K562 (cell line): ENCODE measurements at regions not wholly inside any gene's neighbourhood (a gene's known extent, or its start where the extent isn't known, plus 50 kb on each side); places are given as distances from the start of the nearest gene placed in this dataset.

ENCODE experiments used
- CHD4 ChIP-seq: fragments of 200-600 bp; sonication (generic); IDR thresholded peaks from 3 replicates; pipeline ENCODE4 v1.6.1; 2012; ENCODE audit warnings: low read depth, mild to moderate bottlenecking, mixed read lengths, low read length, inconsistent platforms; ENCODE audit not compliant: insufficient read depth, insufficient replicate concordance, poor library complexity, severe bottlenecking
- CREBBP ChIP-seq: IDR thresholded peaks from one replicate; pipeline ENCODE4 v1.6.1; 2012; ENCODE audit warnings: low read depth, mild to moderate bottlenecking, control low read depth, inconsistent platforms, low read length
- CTCF ChIP-seq, 3 experiments: IDR thresholded peaks in 2 of 3; conservative IDR thresholded peaks in 1 of 3; 2 replicates each; pipeline ENCODE4 v1.5.1; 2011 to 2012; ENCODE audit warnings: low read length in 3 of 3, mild to moderate bottlenecking in 3 of 3, control low read depth in 2 of 3, improper control_type of control experiment in 1 of 3, inconsistent platforms in 1 of 3, low read depth in 1 of 3, mixed read lengths in 1 of 3, moderate library complexity in 1 of 3; ENCODE audit not compliant: insufficient read depth in 2 of 3
- KLF6 ChIP-seq: fragments of 250-450 bp; sonication (Bioruptor Pico); IDR thresholded peaks from 2 replicates; pipeline ENCODE4 v1.4.0; 2020; ENCODE audit warnings: mild to moderate bottlenecking, moderate library complexity, borderline replicate concordance
- ZNF224 ChIP-seq: sonication (generic); formaldehyde crosslinking; IDR thresholded peaks from 2 replicates; pipeline ENCODE4 v1.8.0; 2022; ENCODE audit warnings: mild to moderate bottlenecking, missing genetic modification reagents
- TF ChIP-seq, protein P1 (sequence below): fragments of 450-650 bp; formaldehyde crosslinking; IDR thresholded peaks from 2 replicates; pipeline ENCODE4 v1.4.0; 2020; ENCODE audit warnings: mild to moderate bottlenecking, mixed read lengths

DNA sequence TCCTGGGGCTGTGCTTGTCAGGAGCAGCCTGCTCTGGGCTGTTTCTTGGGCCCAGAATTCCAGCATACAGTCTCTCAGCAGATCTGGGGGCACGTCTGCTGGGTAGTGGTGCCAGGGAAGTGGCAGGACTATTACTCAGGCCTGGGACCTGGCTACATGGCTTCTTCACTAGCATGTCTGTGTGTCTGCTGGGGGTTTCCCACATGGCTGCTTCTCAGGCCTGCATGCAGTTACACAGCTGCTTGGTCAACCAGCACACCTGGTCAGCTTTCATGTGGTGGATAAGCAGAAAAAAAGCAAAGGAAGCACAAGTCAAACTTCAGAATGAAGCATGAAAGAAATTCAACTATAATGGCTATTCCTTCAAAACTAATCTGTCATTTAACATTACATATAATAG lies 316.2 kb upstream of the NOX3 start:
- TF ChIP-seq, protein P1, sequence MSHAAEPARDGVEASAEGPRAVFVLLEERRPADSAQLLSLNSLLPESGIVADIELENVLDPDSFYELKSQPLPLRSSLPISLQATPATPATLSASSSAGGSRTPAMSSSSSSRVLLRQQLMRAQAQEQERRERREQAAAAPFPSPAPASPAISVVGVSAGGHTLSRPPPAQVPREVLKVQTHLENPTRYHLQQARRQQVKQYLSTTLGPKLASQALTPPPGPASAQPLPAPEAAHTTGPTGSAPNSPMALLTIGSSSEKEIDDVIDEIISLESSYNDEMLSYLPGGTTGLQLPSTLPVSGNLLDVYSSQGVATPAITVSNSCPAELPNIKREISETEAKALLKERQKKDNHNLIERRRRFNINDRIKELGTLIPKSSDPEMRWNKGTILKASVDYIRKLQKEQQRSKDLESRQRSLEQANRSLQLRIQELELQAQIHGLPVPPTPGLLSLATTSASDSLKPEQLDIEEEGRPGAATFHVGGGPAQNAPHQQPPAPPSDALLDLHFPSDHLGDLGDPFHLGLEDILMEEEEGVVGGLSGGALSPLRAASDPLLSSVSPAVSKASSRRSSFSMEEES, result no peak
- no peak for TF ChIP-seq ZNF224 (CRISPR knock-in tag)
- TF ChIP-seq CHD4, result no peak
- no peak for TF ChIP-seq CTCF (IDR thresholded peaks at IDR 0.05 in 2 of 3, conservative IDR thresholded peaks at IDR 0.05 in 1 of 3; ENCODE audit: insufficient read depth in 2 of 3, low read depth in 1 of 3, low read length in 3 of 3)
- no peak for TF ChIP-seq CREBBP
- no peak for TF ChIP-seq KLF6 (CRISPR knock-in tag)
